ENCODE measurements at regions not wholly inside any gene's neighbourhood (a gene's known extent, or its start where the extent isn't known, plus 50 kb on each side); places are given as distances from the start of the nearest gene placed in this dataset.

GRCh38 chr6:21511891-21512550 lies 81.5 kb upstream of the SOX4 start:
- intact Hi-C loops (cut with micrococcal nuclease), result no loop called here

- intact Hi-C loops (cut with micrococcal nuclease), result no loop called here
Observed at GRCh38 chr6:21514288-21514687, 79.3 kb upstream of the SOX4 start.

- intact Hi-C loops (cut with micrococcal nuclease), result no loop called here
Observed at GRCh38 chr6:21518317-21518716, 75.2 kb upstream of the SOX4 start.

- intact Hi-C loops (cut with micrococcal nuclease), result no loop called here
Observed at GRCh38 chr6:21519642-21520041, 73.9 kb upstream of the SOX4 start.

GRCh38 chr6:21521276-21521675 lies 72.3 kb upstream of the SOX4 start:
- intact Hi-C loops (cut with micrococcal nuclease), result no loop called here

GRCh38 chr6:21522143-21522747 lies 71.3 kb upstream of the SOX4 start:
- intact Hi-C loops (cut with micrococcal nuclease), result no loop called here

GRCh38 chr6:21522797-21523456 lies 70.6 kb upstream of the SOX4 start:
- intact Hi-C loops (cut with micrococcal nuclease), result no loop called here

GRCh38 chr6:21523652-21524051 lies 69.9 kb upstream of the SOX4 start:
- intact Hi-C loops (cut with micrococcal nuclease), result no loop called here

- intact Hi-C loops (cut with micrococcal nuclease), result no loop called here
Observed at GRCh38 chr6:21524201-21524600, 69.3 kb upstream of the SOX4 start.

- intact Hi-C loops (cut with micrococcal nuclease), result no loop called here
Observed at GRCh38 chr6:21526974-21527373, 66.6 kb upstream of the SOX4 start.

GRCh38 chr6:21527731-21528130 lies 65.8 kb upstream of the SOX4 start:
- intact Hi-C loops (cut with micrococcal nuclease), result no loop called here

GRCh38 chr6:21529431-21529830 lies 64.1 kb upstream of the SOX4 start:
- intact Hi-C loops (cut with micrococcal nuclease), result no loop called here

- intact Hi-C loops (cut with micrococcal nuclease), result no loop called here
Observed at GRCh38 chr6:21531393-21531792, 62.2 kb upstream of the SOX4 start.

GRCh38 chr6:21533678-21534077 lies 59.9 kb upstream of the SOX4 start:
- intact Hi-C loops (cut with micrococcal nuclease), result no loop called here

- intact Hi-C loops (cut with micrococcal nuclease), result no loop called here
Observed at GRCh38 chr6:21536280-21536766, 57.2 kb upstream of the SOX4 start.

GRCh38 chr6:21537637-21538036 lies 55.9 kb upstream of the SOX4 start:
- intact Hi-C loops (cut with micrococcal nuclease), result no loop called here

- intact Hi-C loops (cut with micrococcal nuclease), result no loop called here
Observed at GRCh38 chr6:21538186-21538798, 55.3 kb upstream of the SOX4 start.

GRCh38 chr6:21539621-21540100 lies 53.9 kb upstream of the SOX4 start:
- intact Hi-C loops (cut with micrococcal nuclease), result no loop called here
